Lung (tissue), 11 donors: ENCODE measurements at regions not wholly inside any gene's neighbourhood (a gene's known extent, or its start where the extent isn't known, plus 50 kb on each side); places are given as distances from the start of the nearest gene placed in this dataset.

Experiments used
- ATAC-seq: fragments of 200-7000 bp; cut with Tn5 transposase; one replicate; pipeline ENCODE4 v1.9.1; 2020; ENCODE audit warnings: moderate number of reproducible peaks; ENCODE audit not compliant: insufficient read depth, low FRiP score
- DNase-seq, 3 donors: peaks; one replicate each; pipeline ENCODE4 v3.0.0-alpha.2; 2013 to 2017
- H3K27ac ChIP-seq, 2 donors: one replicate each; pipeline ENCODE4 v1.5.1; 2013; ENCODE audit warnings: mild to moderate bottlenecking in 2 of 2, moderate library complexity in 2 of 2, control low read depth in 1 of 2, inconsistent platforms in 1 of 2, low read depth in 1 of 2, low read length in 1 of 2
- H3K27me3 ChIP-seq, 3 donors: one replicate each; pipeline ENCODE4 v1.5.1; 2013; ENCODE audit warnings: low read length in 2 of 3; ENCODE audit not compliant: control insufficient read depth in 3 of 3, insufficient read depth in 3 of 3
- H3K36me3 ChIP-seq, 4 donors: one replicate each; pipeline ENCODE4 v1.5.1; 2013; ENCODE audit warnings: low read length in 4 of 4, mild to moderate bottlenecking in 1 of 4, moderate library complexity in 1 of 4; ENCODE audit not compliant: control insufficient read depth in 4 of 4, insufficient read depth in 4 of 4
- H3K4me1 ChIP-seq, 5 donors: one replicate each; pipeline ENCODE4 v1.5.1; 2013; ENCODE audit warnings: low read length in 5 of 5, mild to moderate bottlenecking in 2 of 5, moderate library complexity in 1 of 5; ENCODE audit not compliant: control insufficient read depth in 5 of 5, insufficient read depth in 5 of 5
- H3K4me3 ChIP-seq: one replicate; pipeline ENCODE4 v1.5.1; 2013; ENCODE audit warnings: mild to moderate bottlenecking, control low read depth, moderate library complexity
- H3K9ac ChIP-seq, 2 donors: one replicate each; pipeline ENCODE4 v1.5.1; 2013; ENCODE audit warnings: low read length in 2 of 2, control low read depth in 1 of 2; ENCODE audit not compliant: insufficient read depth in 1 of 2
- H3K9me3 ChIP-seq, 4 donors: one replicate each; pipeline ENCODE4 v1.5.1; 2013; ENCODE audit warnings: low read length in 3 of 4, mild to moderate bottlenecking in 1 of 4, moderate library complexity in 1 of 4; ENCODE audit not compliant: control insufficient read depth in 4 of 4, insufficient read depth in 3 of 4
- WGBS, 2 donors: extraction: QIAGEN DNeasy Blood & Tissue Kit; methylation state at CpG; one replicate each; pipeline ENCODE4 v1.1.7; 2013; 5-methylcytosine and 5-hydroxymethylcytosine counted together
- TF ChIP-seq, protein P1 (sequence below): IDR thresholded peaks from 2 replicates; pipeline ENCODE4 v1.5.1; 2012; ENCODE audit warnings: mild to moderate bottlenecking; ENCODE audit errors: control extremely low read depth, extremely low read depth
- donor health status: control.
- donor health status: control.
- donor health status: Bipolar disorder and iron deficiency.
- donor health status: healthy.
- donor health status: DM: yes; HTN: yes; CAD: no.

GRCh38 chr16:86390335-86390734 is 120.0 kb upstream of the FOXF1 start:
- H3K36me3 ChIP-seq = no peaks in the 10 kb centered on the region
- 94 to 96% methylated on average over 1 of the region's 1 CpG for WGBS, 2 donors
- H3K4me3 ChIP-seq = no peak overlapping the region
- peaks cover 0 to 5% (median 0%) of the 10 kb centered on the region in 3 donors for H3K27me3 ChIP-seq
- peaks cover 0 to 16% (median 10%) of the 10 kb centered on the region in 5 donors for H3K4me1 ChIP-seq
- H3K27ac ChIP-seq = no peak overlapping the region
- H3K9me3 ChIP-seq = peaks cover 0 to 2% (median 0%) of the 10 kb centered on the region in 4 donors
- TF ChIP-seq, protein P1, sequence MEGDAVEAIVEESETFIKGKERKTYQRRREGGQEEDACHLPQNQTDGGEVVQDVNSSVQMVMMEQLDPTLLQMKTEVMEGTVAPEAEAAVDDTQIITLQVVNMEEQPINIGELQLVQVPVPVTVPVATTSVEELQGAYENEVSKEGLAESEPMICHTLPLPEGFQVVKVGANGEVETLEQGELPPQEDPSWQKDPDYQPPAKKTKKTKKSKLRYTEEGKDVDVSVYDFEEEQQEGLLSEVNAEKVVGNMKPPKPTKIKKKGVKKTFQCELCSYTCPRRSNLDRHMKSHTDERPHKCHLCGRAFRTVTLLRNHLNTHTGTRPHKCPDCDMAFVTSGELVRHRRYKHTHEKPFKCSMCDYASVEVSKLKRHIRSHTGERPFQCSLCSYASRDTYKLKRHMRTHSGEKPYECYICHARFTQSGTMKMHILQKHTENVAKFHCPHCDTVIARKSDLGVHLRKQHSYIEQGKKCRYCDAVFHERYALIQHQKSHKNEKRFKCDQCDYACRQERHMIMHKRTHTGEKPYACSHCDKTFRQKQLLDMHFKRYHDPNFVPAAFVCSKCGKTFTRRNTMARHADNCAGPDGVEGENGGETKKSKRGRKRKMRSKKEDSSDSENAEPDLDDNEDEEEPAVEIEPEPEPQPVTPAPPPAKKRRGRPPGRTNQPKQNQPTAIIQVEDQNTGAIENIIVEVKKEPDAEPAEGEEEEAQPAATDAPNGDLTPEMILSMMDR = no peak
- no peak for ATAC-seq
- no peak for DNase-seq
- H3K9ac ChIP-seq = no peak overlapping the region

GRCh38 chr16:86391486-86391885 is 118.8 kb upstream of the FOXF1 start:
- Histone ChIP-seq H3K9ac (no peak overlapping the region), H3K4me1 (peaks cover 0 to 28% (median 9%) of the 10 kb centered on the region in 5 donors), H3K36me3 (no peaks in the 10 kb centered on the region), H3K27ac (no peak overlapping the region), H3K9me3 (peaks cover 0 to 3% (median 0%) of the 10 kb centered on the region in 4 donors), H3K27me3 (peaks cover 0 to 5% (median 0%) of the 10 kb centered on the region in 3 donors), H3K4me3 (no peak overlapping the region)
- 84 to 85% methylated on average over 6 of the region's 6 CpGs for WGBS, 2 donors
- TF ChIP-seq, protein P1 = no peak
- DNase-seq (no peak), ATAC-seq (no peak)

- H3K9ac ChIP-seq = no peak overlapping the region
- no peak for ATAC-seq
- TF ChIP-seq, protein P1 = no peak
- H3K4me3 ChIP-seq = no peak overlapping the region
- no peaks in the 10 kb centered on the region for H3K36me3 ChIP-seq
- H3K27me3 ChIP-seq = peaks cover 0 to 5% (median 0%) of the 10 kb centered on the region in 3 donors
- WGBS, 2 donors = 79 to 87% methylated on average over 9 of the region's 9 CpGs
- H3K4me1 ChIP-seq = peaks cover 0 to 33% (median 13%) of the 10 kb centered on the region in 5 donors
- H3K27ac ChIP-seq = no peak overlapping the region
- DNase-seq = no peak
- peaks cover 0 to 3% (median 0%) of the 10 kb centered on the region in 4 donors for H3K9me3 ChIP-seq
These were observed 118.3 kb upstream of the FOXF1 start for GRCh38 chr16:86391984-86392383.
